ENCODE measurements at regions not wholly inside any gene's neighbourhood (a gene's known extent, or its start where the extent isn't known, plus 50 kb on each side); places are given as distances from the start of the nearest gene placed in this dataset.
"Not testable (repeated sequence)": the region's sequence is repeated elsewhere in the genome, so short reads cannot be mapped to it uniquely, and the experiment has no call there.

DNA sequence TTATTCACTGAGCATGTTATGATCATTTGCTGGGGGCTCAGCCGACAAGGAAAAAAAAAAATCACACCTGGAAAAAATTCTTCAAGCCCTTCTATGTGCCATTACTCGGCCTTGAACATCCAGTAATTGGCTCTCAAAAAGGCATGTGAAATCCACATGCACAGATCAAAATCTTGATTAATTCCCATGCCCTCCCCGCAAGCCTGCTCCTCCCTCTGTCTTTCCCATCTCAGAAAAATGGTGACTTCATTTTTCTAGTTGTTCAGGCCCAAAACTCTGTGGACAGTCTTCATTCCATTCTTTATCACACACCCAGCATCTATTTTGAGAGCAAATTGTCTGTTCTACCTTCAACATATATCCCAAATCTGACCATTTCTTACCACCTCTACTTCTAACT, 91.2 kb upstream of the FRMD4A start:
- Histone ChIP-seq H3K36me3 (no peaks in the 10 kb centered on the region), H3K4me1 (no peaks in the 10 kb centered on the region), H3K27me3 (no peaks in the 10 kb centered on the region), H3K4me3 (no peak overlapping the region), H3K9me3 (no peaks in the 10 kb centered on the region), H3K27ac (replicated peaks in 1 of 4) (no peak overlapping the region)
- TF ChIP-seq, protein P1, sequence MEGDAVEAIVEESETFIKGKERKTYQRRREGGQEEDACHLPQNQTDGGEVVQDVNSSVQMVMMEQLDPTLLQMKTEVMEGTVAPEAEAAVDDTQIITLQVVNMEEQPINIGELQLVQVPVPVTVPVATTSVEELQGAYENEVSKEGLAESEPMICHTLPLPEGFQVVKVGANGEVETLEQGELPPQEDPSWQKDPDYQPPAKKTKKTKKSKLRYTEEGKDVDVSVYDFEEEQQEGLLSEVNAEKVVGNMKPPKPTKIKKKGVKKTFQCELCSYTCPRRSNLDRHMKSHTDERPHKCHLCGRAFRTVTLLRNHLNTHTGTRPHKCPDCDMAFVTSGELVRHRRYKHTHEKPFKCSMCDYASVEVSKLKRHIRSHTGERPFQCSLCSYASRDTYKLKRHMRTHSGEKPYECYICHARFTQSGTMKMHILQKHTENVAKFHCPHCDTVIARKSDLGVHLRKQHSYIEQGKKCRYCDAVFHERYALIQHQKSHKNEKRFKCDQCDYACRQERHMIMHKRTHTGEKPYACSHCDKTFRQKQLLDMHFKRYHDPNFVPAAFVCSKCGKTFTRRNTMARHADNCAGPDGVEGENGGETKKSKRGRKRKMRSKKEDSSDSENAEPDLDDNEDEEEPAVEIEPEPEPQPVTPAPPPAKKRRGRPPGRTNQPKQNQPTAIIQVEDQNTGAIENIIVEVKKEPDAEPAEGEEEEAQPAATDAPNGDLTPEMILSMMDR (IDR thresholded peaks at IDR 0.05), result no peak
- no peak for TF ChIP-seq POLR2AphosphoS5 (IDR thresholded peaks at IDR 0.05)
- TF ChIP-seq EP300 (IDR thresholded peaks at IDR 0.05), result no peak
- no peak for TF ChIP-seq POLR2A (IDR thresholded peaks at IDR 0.05; ENCODE audit: low read depth)
- 62% methylated on average over 3 of the region's 3 CpGs for WGBS
- intact Hi-C loops (cut with DNase I), result no loop called here
- no peak for DNase-seq (ENCODE audit: extremely low spot score)

DNA sequence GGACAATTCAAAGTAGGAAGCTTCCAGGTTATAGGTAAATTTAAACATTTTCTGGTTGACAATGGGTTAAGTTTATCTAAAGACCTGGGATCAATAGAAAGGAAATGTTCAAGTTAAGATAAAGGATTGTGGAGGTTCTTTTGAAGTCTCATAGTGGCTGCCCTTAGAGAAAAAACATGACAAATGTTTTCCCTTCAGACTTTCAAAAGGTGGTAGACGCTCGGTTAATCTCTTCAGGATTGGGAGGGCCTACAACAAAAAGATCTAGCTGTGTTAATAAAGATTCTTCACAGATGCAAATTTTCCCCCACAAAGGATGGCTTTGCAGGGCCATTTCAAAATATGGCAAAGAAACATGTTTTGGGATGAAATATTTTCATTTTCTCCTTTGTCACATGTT, 86.6 kb upstream of the FRMD4A start:
- H3K27ac ChIP-seq (replicated peaks in 1 of 4); H3K4me3 ChIP-seq; H3K27me3 ChIP-seq; H3K9me3 ChIP-seq; H3K36me3 ChIP-seq; DNase-seq (ENCODE audit: extremely low spot score); intact Hi-C loops (cut with DNase I); H3K4me1 ChIP-seq: not testable (repeated sequence)
- 96% methylated on average over 2 of the region's 2 CpGs for WGBS

- Histone ChIP-seq H3K27me3 (no peaks in the 10 kb centered on the region), H3K4me1 (no peaks in the 10 kb centered on the region), H3K27ac (replicated peaks in 1 of 4) (no peak overlapping the region), H3K4me3 (no peak overlapping the region), H3K9me3 (no peaks in the 10 kb centered on the region), H3K36me3 (no peaks in the 10 kb centered on the region)
- DNase-seq (ENCODE audit: extremely low spot score), result no peak
- intact Hi-C loops (cut with DNase I), result no loop called here
- WGBS, result 83% methylated on average over 7 of the region's 7 CpGs
- TF ChIP-seq POLR2AphosphoS5 (IDR thresholded peaks at IDR 0.05), result no peak
- TF ChIP-seq POLR2A (IDR thresholded peaks at IDR 0.05; ENCODE audit: low read depth), result no peak
- no peak for TF ChIP-seq EP300 (IDR thresholded peaks at IDR 0.05)
- TF ChIP-seq, protein P1 (IDR thresholded peaks at IDR 0.05), result no peak
These were observed 85.6 kb upstream of the FRMD4A start for GRCh38 chr10:14416308-14416700.

GRCh38 chr10:14415676-14416307, 85.1 kb upstream of the FRMD4A start:
- intact Hi-C loops (cut with DNase I), result no loop called here
- WGBS, result 87% methylated on average over 4 of the region's 4 CpGs
- no peaks in the 10 kb centered on the region for H3K27me3 ChIP-seq

DNA sequence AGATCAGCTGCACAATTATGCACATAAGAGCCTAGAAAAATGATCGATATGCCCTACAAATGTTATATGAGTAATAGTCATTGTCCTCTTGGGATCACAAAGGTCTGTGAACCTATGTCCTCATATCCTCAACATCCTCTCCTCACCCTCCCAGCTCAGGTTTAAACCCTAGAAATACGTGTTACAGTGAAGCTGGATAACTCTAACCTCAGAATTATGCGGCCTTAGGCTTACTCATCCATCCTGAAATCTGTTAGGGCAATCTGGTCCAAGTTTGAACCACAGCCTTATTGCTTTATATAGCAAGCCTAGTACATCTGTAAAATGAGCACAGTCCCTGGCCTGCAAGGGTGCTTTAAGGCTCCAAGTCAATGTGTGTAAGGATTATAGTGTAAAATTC, 84.2 kb upstream of the FRMD4A start:
- H3K9me3 ChIP-seq, result no peaks in the 10 kb centered on the region
- no peak for DNase-seq (ENCODE audit: extremely low spot score)
- H3K36me3 ChIP-seq, result no peaks in the 10 kb centered on the region
- H3K4me1 ChIP-seq, result no peaks in the 10 kb centered on the region
- intact Hi-C loops (cut with DNase I), result no loop called here
- no peaks in the 10 kb centered on the region for H3K27me3 ChIP-seq
- 87% methylated on average over 3 of the region's 3 CpGs for WGBS
- no peak overlapping the region for H3K4me3 ChIP-seq
- H3K27ac ChIP-seq (replicated peaks in 1 of 4), result no peak overlapping the region
- TF ChIP-seq, protein P1 (IDR thresholded peaks at IDR 0.05), result no peak
- TF ChIP-seq POLR2AphosphoS5 (IDR thresholded peaks at IDR 0.05), result no peak
- TF ChIP-seq POLR2A (IDR thresholded peaks at IDR 0.05; ENCODE audit: low read depth), result no peak
- no peak for TF ChIP-seq EP300 (IDR thresholded peaks at IDR 0.05)

More at GRCh38 chr10:14415676-14416307, 85.1 kb upstream of the FRMD4A start:
- Histone ChIP-seq H3K4me3 (no peak overlapping the region), H3K4me1 (no peaks in the 10 kb centered on the region), H3K9me3 (no peaks in the 10 kb centered on the region), H3K27ac (replicated peaks in 1 of 4) (no peak overlapping the region), H3K36me3 (no peaks in the 10 kb centered on the region)
- no peak for DNase-seq (ENCODE audit: extremely low spot score)
- TF ChIP-seq POLR2AphosphoS5 (IDR thresholded peaks at IDR 0.05) (no peak), POLR2A (IDR thresholded peaks at IDR 0.05; ENCODE audit: low read depth) (no peak), EP300 (IDR thresholded peaks at IDR 0.05) (no peak)
- TF ChIP-seq, protein P1 (IDR thresholded peaks at IDR 0.05), result no peak

Data from esophagus muscularis mucosa (tissue), 4 donors.